HEK293T (cell line): ENCODE measurements at regions not wholly inside any gene's neighbourhood (a gene's known extent, or its start where the extent isn't known, plus 50 kb on each side); places are given as distances from the start of the nearest gene placed in this dataset.

ENCODE experiments used
- ARNT ChIP-seq: fragments of 450-650 bp; IDR thresholded peaks from 2 replicates; pipeline ENCODE4 v1.6.1; 2017; ENCODE audit warnings: mild to moderate bottlenecking
- CTBP1 ChIP-seq: fragments of 450-650 bp; IDR thresholded peaks from 2 replicates; pipeline ENCODE4 v1.6.1; 2016; ENCODE audit warnings: borderline replicate concordance
- ELF4 ChIP-seq: fragments of 450-650 bp; IDR thresholded peaks from 2 replicates; pipeline ENCODE4 v1.6.1; 2017; ENCODE audit warnings: antibody characterized with exemption
- FOXK2 ChIP-seq: fragments of 450-650 bp; IDR thresholded peaks from 2 replicates; pipeline ENCODE4 v1.6.1; 2016; ENCODE audit warnings: mild to moderate bottlenecking
- FOXM1 ChIP-seq: fragments of 450-650 bp; IDR thresholded peaks from 2 replicates; pipeline ENCODE4 v1.6.1; 2017; ENCODE audit warnings: mild to moderate bottlenecking, borderline replicate concordance
- HDGF ChIP-seq: fragments of 450-650 bp; IDR thresholded peaks from 2 replicates; pipeline ENCODE4 v1.6.1; 2017; ENCODE audit warnings: antibody characterized with exemption, borderline replicate concordance
- PKNOX1 ChIP-seq: fragments of 450-650 bp; IDR thresholded peaks from 2 replicates; pipeline ENCODE4 v1.6.1; 2016
- SUZ12 ChIP-seq: fragments of 450-650 bp; IDR thresholded peaks from 2 replicates; pipeline ENCODE4 v1.6.1; 2016; ENCODE audit warnings: mild to moderate bottlenecking

DNA sequence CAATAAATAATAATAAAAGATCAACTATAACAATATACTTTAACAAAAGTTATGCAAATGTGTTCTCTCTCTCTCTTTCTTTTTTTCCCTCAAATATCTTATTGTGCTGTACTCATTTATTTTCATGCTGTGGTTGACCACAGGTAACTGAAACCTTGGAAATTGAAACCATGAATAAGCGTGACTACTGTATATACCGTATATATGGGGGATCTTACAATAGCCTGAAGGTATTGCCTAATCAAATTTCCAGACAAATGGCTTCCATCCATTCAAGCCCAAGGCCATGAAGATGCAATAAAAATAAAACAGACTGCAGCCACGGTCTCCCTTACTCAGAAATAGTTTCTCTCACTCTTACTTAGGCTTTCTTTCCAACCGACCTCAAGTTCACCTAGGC, 98.3 kb downstream of the SLITRK6 start:
- TF ChIP-seq FOXK2 (no peak), FOXM1 (no peak), HDGF (no peak), CTBP1 (no peak), ARNT (no peak), PKNOX1 (no peak), SUZ12 (no peak), ELF4 (no peak)
